ENCODE measurements at regions not wholly inside any gene's neighbourhood (a gene's known extent, or its start where the extent isn't known, plus 50 kb on each side); places are given as distances from the start of the nearest gene placed in this dataset.

DNA sequence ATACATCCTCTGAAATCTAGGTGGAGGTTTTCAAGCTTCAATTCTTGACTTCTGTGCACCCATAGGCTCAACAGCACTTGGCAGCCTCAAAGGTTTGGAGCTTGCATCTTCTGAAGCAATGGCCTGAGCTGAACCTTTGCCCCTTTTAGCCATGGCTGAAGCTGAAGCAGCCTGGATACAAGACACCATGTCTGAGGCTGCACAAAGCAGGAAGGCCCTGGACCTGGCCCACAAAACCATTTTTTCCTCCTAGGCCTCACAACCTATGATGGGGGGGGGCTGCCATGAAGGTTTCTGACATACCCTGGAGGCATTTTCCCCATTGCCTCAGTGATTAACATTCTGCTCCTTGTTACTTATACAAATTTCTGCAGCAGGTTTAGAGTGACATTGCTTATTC lies 173.3 kb upstream of the PRMT6 start:
- Histone ChIP-seq H3K27ac (ENCODE audit: low read depth in 1 of 2, low read length in 2 of 2) (no peak overlapping the region), H3K9ac (ENCODE audit: low read depth in 1 of 2, low read length in 2 of 2) (no peak overlapping the region), H3K4me1 (ENCODE audit: control insufficient read depth in 4 of 4, insufficient read depth in 4 of 4, low read length in 3 of 4) (no peaks in the 10 kb centered on the region), H3K9me3 (ENCODE audit: control insufficient read depth in 4 of 4, low read length in 3 of 4) (no peaks in the 10 kb centered on the region), H3K36me3 (ENCODE audit: control insufficient read depth in 4 of 4, insufficient read depth in 3 of 4, low read depth in 1 of 4, low read length in 3 of 4) (no peaks in the 10 kb centered on the region), H3K4me3 (ENCODE audit: low read depth in 1 of 3, low read length in 3 of 3) (no peak overlapping the region), H3K27me3 (ENCODE audit: control insufficient read depth in 4 of 4, insufficient read depth in 4 of 4, low read length in 3 of 4) (no peaks in the 10 kb centered on the region)
- TF ChIP-seq, protein P1, sequence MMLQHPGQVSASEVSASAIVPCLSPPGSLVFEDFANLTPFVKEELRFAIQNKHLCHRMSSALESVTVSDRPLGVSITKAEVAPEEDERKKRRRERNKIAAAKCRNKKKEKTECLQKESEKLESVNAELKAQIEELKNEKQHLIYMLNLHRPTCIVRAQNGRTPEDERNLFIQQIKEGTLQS (IDR thresholded peaks at IDR 0.05): no peak
- no peak for DNase-seq (ENCODE audit: low spot score)

DNA sequence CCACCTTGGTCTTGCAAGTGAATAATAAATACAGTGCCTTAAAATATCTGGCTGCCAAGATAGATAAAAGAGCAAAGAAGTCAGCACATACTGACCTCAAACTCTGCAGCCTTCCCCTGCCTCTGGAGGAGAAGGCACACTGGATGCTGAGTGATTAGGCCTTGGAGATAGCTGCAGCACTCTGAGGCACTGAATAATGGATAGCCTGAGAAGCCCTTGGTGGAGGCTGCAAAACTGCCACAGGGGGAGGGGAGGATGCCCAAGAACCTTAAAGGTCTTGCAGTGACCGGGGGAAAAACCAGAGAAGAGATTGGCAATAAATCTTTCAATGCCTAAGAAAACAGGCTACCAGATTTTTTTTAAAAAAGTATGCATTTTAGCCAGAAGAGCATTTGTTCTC lies 167.4 kb upstream of the PRMT6 start:
- Histone ChIP-seq H3K4me3 (ENCODE audit: low read depth in 1 of 3, low read length in 3 of 3) (no peak overlapping the region), H3K9ac (ENCODE audit: low read depth in 1 of 2, low read length in 2 of 2) (no peak overlapping the region), H3K9me3 (ENCODE audit: control insufficient read depth in 4 of 4, low read length in 3 of 4) (no peaks in the 10 kb centered on the region), H3K4me1 (ENCODE audit: control insufficient read depth in 4 of 4, insufficient read depth in 4 of 4, low read length in 3 of 4) (no peaks in the 10 kb centered on the region), H3K27ac (ENCODE audit: low read depth in 1 of 2, low read length in 2 of 2) (no peak overlapping the region), H3K36me3 (ENCODE audit: control insufficient read depth in 4 of 4, insufficient read depth in 3 of 4, low read depth in 1 of 4, low read length in 3 of 4) (no peaks in the 10 kb centered on the region), H3K27me3 (ENCODE audit: control insufficient read depth in 4 of 4, insufficient read depth in 4 of 4, low read length in 3 of 4) (no peaks in the 10 kb centered on the region)
- TF ChIP-seq NR2F2 (IDR thresholded peaks at IDR 0.05): no peak
- TF ChIP-seq SP1 (IDR thresholded peaks at IDR 0.05): no peak
- TF ChIP-seq TAF1 (conservative IDR thresholded peaks at IDR 0.05): no peak
- TF ChIP-seq GABPA (IDR thresholded peaks at IDR 0.05 in 1 of 2, conservative IDR thresholded peaks at IDR 0.05 in 1 of 2): no peak
- TF ChIP-seq YY1 (IDR thresholded peaks at IDR 0.05): no peak
- no peak for TF ChIP-seq FOXA1 (IDR thresholded peaks at IDR 0.05)
- TF ChIP-seq, protein P2, sequence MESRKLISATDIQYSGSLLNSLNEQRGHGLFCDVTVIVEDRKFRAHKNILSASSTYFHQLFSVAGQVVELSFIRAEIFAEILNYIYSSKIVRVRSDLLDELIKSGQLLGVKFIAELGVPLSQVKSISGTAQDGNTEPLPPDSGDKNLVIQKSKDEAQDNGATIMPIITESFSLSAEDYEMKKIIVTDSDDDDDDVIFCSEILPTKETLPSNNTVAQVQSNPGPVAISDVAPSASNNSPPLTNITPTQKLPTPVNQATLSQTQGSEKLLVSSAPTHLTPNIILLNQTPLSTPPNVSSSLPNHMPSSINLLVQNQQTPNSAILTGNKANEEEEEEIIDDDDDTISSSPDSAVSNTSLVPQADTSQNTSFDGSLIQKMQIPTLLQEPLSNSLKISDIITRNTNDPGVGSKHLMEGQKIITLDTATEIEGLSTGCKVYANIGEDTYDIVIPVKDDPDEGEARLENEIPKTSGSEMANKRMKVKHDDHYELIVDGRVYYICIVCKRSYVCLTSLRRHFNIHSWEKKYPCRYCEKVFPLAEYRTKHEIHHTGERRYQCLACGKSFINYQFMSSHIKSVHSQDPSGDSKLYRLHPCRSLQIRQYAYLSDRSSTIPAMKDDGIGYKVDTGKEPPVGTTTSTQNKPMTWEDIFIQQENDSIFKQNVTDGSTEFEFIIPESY (IDR thresholded peaks at IDR 0.05): no peak
- TF ChIP-seq HNF4A (conservative IDR thresholded peaks at IDR 0.05): no peak
- TF ChIP-seq JUND (IDR thresholded peaks at IDR 0.05): no peak
- no peak for TF ChIP-seq HNF4G (IDR thresholded peaks at IDR 0.05)
- no peak for TF ChIP-seq RXRA (IDR thresholded peaks at IDR 0.05)
- DNase-seq (ENCODE audit: low spot score): no peak
- WGBS: 33% methylated on average over 1 of the region's 1 CpG

DNA sequence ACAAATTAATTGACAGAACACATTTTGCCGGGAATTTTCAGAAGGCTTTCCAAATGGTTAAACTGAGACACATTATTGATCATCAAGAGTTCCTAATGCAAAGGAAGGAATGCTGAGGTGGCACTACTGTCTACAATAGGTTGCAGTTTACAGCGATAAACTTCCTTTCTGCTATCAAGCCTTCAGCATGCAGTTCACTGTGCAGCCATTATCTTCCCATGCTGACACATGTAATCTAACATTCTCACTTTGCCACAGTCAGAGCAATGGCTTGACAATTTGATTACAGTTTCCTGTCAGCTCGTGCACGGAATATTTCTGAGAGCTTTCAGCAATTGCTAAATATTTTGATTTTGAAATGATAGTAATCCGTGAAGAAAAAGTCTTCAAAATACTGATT lies 166.9 kb upstream of the PRMT6 start:
- Histone ChIP-seq H3K9me3 (ENCODE audit: control insufficient read depth in 4 of 4, low read length in 3 of 4) (no peaks in the 10 kb centered on the region), H3K4me3 (ENCODE audit: low read depth in 1 of 3, low read length in 3 of 3) (no peak overlapping the region), H3K4me1 (ENCODE audit: control insufficient read depth in 4 of 4, insufficient read depth in 4 of 4, low read length in 3 of 4) (no peaks in the 10 kb centered on the region), H3K27ac (ENCODE audit: low read depth in 1 of 2, low read length in 2 of 2) (no peak overlapping the region), H3K27me3 (ENCODE audit: control insufficient read depth in 4 of 4, insufficient read depth in 4 of 4, low read length in 3 of 4) (no peaks in the 10 kb centered on the region), H3K36me3 (ENCODE audit: control insufficient read depth in 4 of 4, insufficient read depth in 3 of 4, low read depth in 1 of 4, low read length in 3 of 4) (no peaks in the 10 kb centered on the region), H3K9ac (ENCODE audit: low read depth in 1 of 2, low read length in 2 of 2) (no peak overlapping the region)
- TF ChIP-seq SP1 (IDR thresholded peaks at IDR 0.05) (no peak), GABPA (IDR thresholded peaks at IDR 0.05 in 1 of 2, conservative IDR thresholded peaks at IDR 0.05 in 1 of 2) (no peak), HNF4G (IDR thresholded peaks at IDR 0.05) (no peak), FOXA2 (IDR thresholded peaks at IDR 0.05) (no peak), RXRA (IDR thresholded peaks at IDR 0.05) (no peak), HNF4A (conservative IDR thresholded peaks at IDR 0.05) (no peak)
- TF ChIP-seq, protein P3, sequence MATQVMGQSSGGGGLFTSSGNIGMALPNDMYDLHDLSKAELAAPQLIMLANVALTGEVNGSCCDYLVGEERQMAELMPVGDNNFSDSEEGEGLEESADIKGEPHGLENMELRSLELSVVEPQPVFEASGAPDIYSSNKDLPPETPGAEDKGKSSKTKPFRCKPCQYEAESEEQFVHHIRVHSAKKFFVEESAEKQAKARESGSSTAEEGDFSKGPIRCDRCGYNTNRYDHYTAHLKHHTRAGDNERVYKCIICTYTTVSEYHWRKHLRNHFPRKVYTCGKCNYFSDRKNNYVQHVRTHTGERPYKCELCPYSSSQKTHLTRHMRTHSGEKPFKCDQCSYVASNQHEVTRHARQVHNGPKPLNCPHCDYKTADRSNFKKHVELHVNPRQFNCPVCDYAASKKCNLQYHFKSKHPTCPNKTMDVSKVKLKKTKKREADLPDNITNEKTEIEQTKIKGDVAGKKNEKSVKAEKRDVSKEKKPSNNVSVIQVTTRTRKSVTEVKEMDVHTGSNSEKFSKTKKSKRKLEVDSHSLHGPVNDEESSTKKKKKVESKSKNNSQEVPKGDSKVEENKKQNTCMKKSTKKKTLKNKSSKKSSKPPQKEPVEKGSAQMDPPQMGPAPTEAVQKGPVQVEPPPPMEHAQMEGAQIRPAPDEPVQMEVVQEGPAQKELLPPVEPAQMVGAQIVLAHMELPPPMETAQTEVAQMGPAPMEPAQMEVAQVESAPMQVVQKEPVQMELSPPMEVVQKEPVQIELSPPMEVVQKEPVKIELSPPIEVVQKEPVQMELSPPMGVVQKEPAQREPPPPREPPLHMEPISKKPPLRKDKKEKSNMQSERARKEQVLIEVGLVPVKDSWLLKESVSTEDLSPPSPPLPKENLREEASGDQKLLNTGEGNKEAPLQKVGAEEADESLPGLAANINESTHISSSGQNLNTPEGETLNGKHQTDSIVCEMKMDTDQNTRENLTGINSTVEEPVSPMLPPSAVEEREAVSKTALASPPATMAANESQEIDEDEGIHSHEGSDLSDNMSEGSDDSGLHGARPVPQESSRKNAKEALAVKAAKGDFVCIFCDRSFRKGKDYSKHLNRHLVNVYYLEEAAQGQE (IDR thresholded peaks at IDR 0.05): no peak
- TF ChIP-seq, protein P1 (IDR thresholded peaks at IDR 0.05): no peak
- TF ChIP-seq, protein P4, sequence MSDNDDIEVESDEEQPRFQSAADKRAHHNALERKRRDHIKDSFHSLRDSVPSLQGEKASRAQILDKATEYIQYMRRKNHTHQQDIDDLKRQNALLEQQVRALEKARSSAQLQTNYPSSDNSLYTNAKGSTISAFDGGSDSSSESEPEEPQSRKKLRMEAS (IDR thresholded peaks at IDR 0.05): no peak
- WGBS: 52% methylated on average over 5 of the region's 5 CpGs
- DNase-seq (ENCODE audit: low spot score): no peak

Data from liver (tissue), 7 donors.